RWPE1 (cell line): ENCODE measurements at regions not wholly inside any gene's neighbourhood (a gene's known extent, or its start where the extent isn't known, plus 50 kb on each side); places are given as distances from the start of the nearest gene placed in this dataset.

ENCODE experiments used
- CTCF ChIA-PET: fragments of 350-600 bp; sonication (Branson Sonifier 250); formaldehyde crosslinking; extraction: SDS; loops from one replicate; lab custom pipeline; 2021; lab: Yijun Ruan, JAX
- POLR2A ChIA-PET: fragments of 400-600 bp; formaldehyde crosslinking; extraction: SDS; loops from one replicate; lab custom pipeline; 2020; ENCODE audit warnings: antibody characterized with exemption; ENCODE audit not compliant: low non-redundant PET; lab: Yijun Ruan, JAX
- DNase-seq: peaks from one replicate; pipeline ENCODE4 v3.0.0; 2012; ENCODE audit warnings: low spot score
- H3K27ac ChIP-seq: fragments of 450-650 bp; 2 replicates; pipeline ENCODE4 v1.5.1; 2017
- CTCF ChIP-seq: fragments of 450-650 bp; conservative IDR thresholded peaks from 2 replicates; pipeline ENCODE4 v1.5.1; 2017; ENCODE audit warnings: low read depth, mild to moderate bottlenecking

- peak; percentile 8 for DNase-seq
- no peak for TF ChIP-seq CTCF
- H3K27ac ChIP-seq, result no peak overlapping the region
- CTCF ChIA-PET, result interaction anchor here (0.7 kb wide), 1 partner anchor 12 kb away, joined by 3 read pairs; no protein-coding TSS in a partner anchor
- POLR2A ChIA-PET, result no interaction called here
These were observed 246.6 kb downstream of the DEPDC1B start for GRCh38 chr5:60453186-60453976.

DNA sequence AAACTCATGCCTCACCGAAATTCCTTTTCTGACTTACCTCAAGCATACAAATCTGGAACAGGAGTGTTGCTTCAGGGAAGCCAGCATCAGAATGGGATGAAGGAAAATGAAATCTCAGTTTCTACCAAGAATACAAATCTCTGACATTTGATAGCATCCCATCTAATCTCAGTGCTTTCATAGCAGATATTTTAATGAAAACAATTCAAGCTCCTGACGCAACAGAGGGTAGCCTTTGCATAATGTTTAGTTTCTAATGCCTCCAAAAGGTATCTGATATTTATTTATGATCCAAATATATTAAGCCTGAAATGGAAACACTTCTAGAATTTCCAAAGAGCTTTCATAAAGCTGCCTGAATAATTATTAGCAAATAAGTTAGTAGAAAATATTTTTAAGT, 251.4 kb downstream of the DEPDC1B start:
- no peak for TF ChIP-seq CTCF
- DNase-seq, result no peak
- POLR2A ChIA-PET, result interaction anchor here (0.7 kb wide), 1 partner anchor 434 kb away, joined by 3 read pairs; no protein-coding TSS in a partner anchor
- CTCF ChIA-PET, result no interaction called here
- no peak overlapping the region for H3K27ac ChIP-seq

- no peak for TF ChIP-seq CTCF
- CTCF ChIA-PET, result no interaction called here
These were observed 252.5 kb downstream of the DEPDC1B start for GRCh38 chr5:60447488-60447920.

DNA sequence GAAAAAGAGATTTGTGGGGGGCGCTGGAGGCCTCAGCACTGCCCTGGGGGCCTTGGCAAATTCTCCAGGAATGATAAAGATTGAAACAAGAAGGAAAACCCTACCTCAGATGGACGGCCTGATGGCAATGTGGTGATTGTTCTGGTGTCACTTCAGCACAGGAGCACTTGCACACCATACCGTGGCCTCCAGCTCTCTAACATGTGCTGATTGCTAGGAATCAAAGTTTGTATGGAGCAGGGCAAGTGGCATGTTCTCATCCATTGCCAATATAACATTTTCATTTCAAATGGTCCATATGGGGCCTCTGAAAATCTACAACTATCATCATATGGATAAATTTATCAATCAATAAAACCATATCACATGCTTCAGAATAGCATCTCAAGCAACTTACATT, 253.0 kb downstream of the DEPDC1B start:
- ChIA-PET POLR2A (no interaction called here), CTCF (no interaction called here)
- no peak for DNase-seq

More at GRCh38 chr5:60447488-60447920, 252.5 kb downstream of the DEPDC1B start:
- no peak for DNase-seq
- H3K27ac ChIP-seq, result no peak overlapping the region
- POLR2A ChIA-PET, result no interaction called here

DNA sequence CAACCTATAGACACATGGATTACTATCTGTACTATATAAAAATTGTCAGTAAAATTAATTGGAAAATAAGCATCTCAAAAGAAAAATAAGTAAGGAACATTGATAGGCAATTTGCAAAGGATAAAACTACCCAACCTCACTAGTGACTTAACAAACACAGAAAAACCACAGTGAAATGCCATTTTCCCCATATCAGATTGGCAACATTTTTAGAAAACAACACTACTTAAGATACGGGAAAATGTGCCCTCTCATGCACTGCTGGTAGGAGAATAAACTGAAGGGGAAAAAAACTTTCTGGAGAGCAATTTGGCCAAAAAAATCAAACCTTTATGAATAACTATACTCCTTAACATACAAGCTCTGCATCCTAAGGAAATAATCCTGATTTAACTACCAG, 254.0 kb downstream of the DEPDC1B start:
- H3K27ac ChIP-seq, result no peak overlapping the region

More for the DNA sequence above, 253.0 kb downstream of the DEPDC1B start:
- no peak for TF ChIP-seq CTCF
- H3K27ac ChIP-seq, result no peak overlapping the region

GRCh38 chr5:60445427-60445826, 254.5 kb downstream of the DEPDC1B start:
- ChIA-PET CTCF (no interaction called here), POLR2A (no interaction called here)
- TF ChIP-seq CTCF, result no peak
- no peak overlapping the region for H3K27ac ChIP-seq
- no peak for DNase-seq

More for the DNA sequence above, 254.0 kb downstream of the DEPDC1B start:
- CTCF ChIA-PET, result no interaction called here
- TF ChIP-seq CTCF, result no peak
- POLR2A ChIA-PET, result no interaction called here
- DNase-seq, result no peak
